Heart left ventricle (tissue), 16 donors: ENCODE measurements at regions not wholly inside any gene's neighbourhood (a gene's known extent, or its start where the extent isn't known, plus 50 kb on each side); places are given as distances from the start of the nearest gene placed in this dataset.

Experiments
- ATAC-seq, 4 donors: fragments of 200-7000 bp; cut with Tn5 transposase; one replicate each; pipeline ENCODE4 v1.9.1; 2020 to 2022; ENCODE audit warnings: moderate library complexity in 4 of 4, mild to moderate bottlenecking in 3 of 4, moderate number of reproducible peaks in 1 of 4
- DNase-seq, 5 donors: peaks; one replicate each; pipeline ENCODE4 v3.0.0-alpha.2; 2020
- H3K27ac ChIP-seq, 12 donors: fragments of 200-600 bp; sonication (generic) in 4 of 12; one replicate each; pipeline versions ENCODE4 v1.5.0 to v1.8.0; 2016 to 2022; ENCODE audit warnings: mild to moderate bottlenecking in 2 of 12
- H3K27me3 ChIP-seq, 9 donors: fragments of 200-600 bp; sonication (generic) in 2 of 9; one replicate each; pipeline versions ENCODE4 v1.5.1 to v1.8.0; 2016 to 2022; ENCODE audit warnings: mild to moderate bottlenecking in 3 of 9
- H3K36me3 ChIP-seq, 9 donors: fragments of 200-600 bp; sonication (generic) in 2 of 9; one replicate each; pipeline versions ENCODE4 v1.5.0 to v1.8.0; 2018 to 2022; ENCODE audit warnings: mild to moderate bottlenecking in 2 of 9
- H3K4me1 ChIP-seq, 12 donors: fragments of 200-600 bp; sonication (generic) in 4 of 12; one replicate each; pipeline versions ENCODE4 v1.5.0 to v1.8.0; 2016 to 2022; ENCODE audit warnings: mild to moderate bottlenecking in 3 of 12
- H3K4me3 ChIP-seq, 12 donors: fragments of 200-600 bp; sonication (generic) in 4 of 12; one replicate each; pipeline versions ENCODE4 v1.5.0 to v1.8.0; 2017 to 2022; ENCODE audit warnings: mild to moderate bottlenecking in 9 of 12, moderate library complexity in 4 of 12
- H3K9me3 ChIP-seq, 12 donors: fragments of 200-600 bp; sonication (generic) in 4 of 12; one replicate each; pipeline versions ENCODE4 v1.5.0 to v1.8.0; 2016 to 2022; ENCODE audit warnings: mild to moderate bottlenecking in 1 of 12
- CTCF ChIP-seq, 12 donors: fragments of 200-600 bp; sonication (generic) in 4 of 12; IDR thresholded peaks; one replicate each; pipeline versions ENCODE4 v1.5.0 to v1.8.0; 2018 to 2022; ENCODE audit warnings: antibody characterized with exemption in 12 of 12, mild to moderate bottlenecking in 5 of 12
- POLR2A ChIP-seq, 2 donors: fragments of 450-650 bp; IDR thresholded peaks; one replicate each; pipeline ENCODE4 v1.6.1; 2017; ENCODE audit warnings: antibody characterized with exemption in 2 of 2, mild to moderate bottlenecking in 2 of 2, moderate library complexity in 2 of 2
- WGBS, 4 donors: extraction: QIAGEN DNeasy Blood & Tissue Kit in 2 of 4; methylation state at CpG; one replicate each; pipeline versions ENCODE4 v1.1.5 to v1.1.7; 2013 to 2018; 5-methylcytosine and 5-hydroxymethylcytosine counted together
- intact Hi-C, 10 donors: fragments of 100-400 bp; cut with DNase I; formaldehyde crosslinking; loops; one replicate each; pipeline versions ENCODE4 v1.11.1 to v1.14.2; 2022
- donor health status: ischemic (EF 13 %, LVEDD 7.1; RV severe dilation, severe dysfunction).
- donor health status: healthy with polysubstance abuse.
- donor health status: DM: no; HTN: yes; CAD: no.
- donor health status: DM: no; HTN: no; CAD: no.
- donor health status: ischemic (EF 25% LVEDD 6.9; RV normal size, moderate dysfunction).
- donor health status: ischemic (EF 25% LVEDD 5.7; RV mildly dilated, moderate dysfunction).
- donor health status: healthy.
- donor health status: DM: yes; HTN: yes; CAD: no.
- donor health status: ischemic (EF 35%, LVEDD 5.7; RV mildly dilated, moderate dysfunction).
- donor health status: nonischemic (EF 11% LVEDD 7.7; RV severe dilation, severe dysfunction).
- donor health status: DM: yes; HTN: yes; CAD: no.
- donor health status: PGD.
- donor health status: ischemic (EF 29% LVEDD 5.4; RV normal size, mild dysfunction).
- donor health status: nonischemic (EF 23%, LVEDD 6.1; RV moderate dilation, normal function).

- TF ChIP-seq POLR2A (IDR thresholded peaks at IDR 0.05) (no peak), CTCF (IDR thresholded peaks at IDR 0.05) (no peak)
- intact Hi-C loops: no loop called here
Measured at GRCh38 chr3:176376531-176376930, 820.8 kb downstream of the TBL1XR1 start.

GRCh38 chr3:176375519-176375918 lies 821.8 kb downstream of the TBL1XR1 start:
- Histone ChIP-seq H3K9me3 (peaks cover 0 to 12% (median 0%) of the 10 kb centered on the region in 12 donors), H3K27me3 (no peaks in the 10 kb centered on the region), H3K27ac (no peak overlapping the region), H3K4me1 (no peaks in the 10 kb centered on the region), H3K4me3 (no peak overlapping the region), H3K36me3 (no peaks in the 10 kb centered on the region)
- no peak for DNase-seq
- TF ChIP-seq POLR2A (IDR thresholded peaks at IDR 0.05) (no peak), CTCF (IDR thresholded peaks at IDR 0.05) (no peak)
- WGBS, 4 donors: 80 to 99% (median 90%) methylated on average over 1 of the region's 1 CpG
- intact Hi-C loops: no loop called here
- no peak for ATAC-seq

More at GRCh38 chr3:176376531-176376930, 820.8 kb downstream of the TBL1XR1 start:
- H3K9me3 ChIP-seq: peaks cover 0 to 12% (median 0%) of the 10 kb centered on the region in 12 donors
- DNase-seq (no peak), ATAC-seq (no peak)
- H3K4me1 ChIP-seq: no peaks in the 10 kb centered on the region
- no peak overlapping the region for H3K27ac ChIP-seq
- no peak overlapping the region for H3K4me3 ChIP-seq
- H3K27me3 ChIP-seq: no peaks in the 10 kb centered on the region
- no peaks in the 10 kb centered on the region for H3K36me3 ChIP-seq

- Histone ChIP-seq H3K4me3 (peak overlapping the region in 1 of 12 donors; percentile 29), H3K27ac (no peak overlapping the region), H3K9me3 (no peaks in the 10 kb centered on the region), H3K4me1 (no peaks in the 10 kb centered on the region), H3K36me3 (no peaks in the 10 kb centered on the region), H3K27me3 (no peaks in the 10 kb centered on the region)
- WGBS, 4 donors: 82 to 92% (median 92%) methylated on average over 2 to 45 of the region's 45 CpGs
- no peak for ATAC-seq
- intact Hi-C loops: no loop called here
- no peak for TF ChIP-seq CTCF (IDR thresholded peaks at IDR 0.05)
- no peak for TF ChIP-seq POLR2A (IDR thresholded peaks at IDR 0.05)
- DNase-seq: peak in 2 of 5 donors; percentile 15 to 54
Measured at GRCh38 chr3:176362191-176362731, 835.0 kb downstream of the TBL1XR1 start.

GRCh38 chr3:176359211-176359610 lies 838.1 kb downstream of the TBL1XR1 start:
- Histone ChIP-seq H3K36me3 (no peaks in the 10 kb centered on the region), H3K9me3 (no peaks in the 10 kb centered on the region), H3K4me1 (no peaks in the 10 kb centered on the region), H3K27me3 (no peaks in the 10 kb centered on the region), H3K4me3 (no peak overlapping the region), H3K27ac (no peak overlapping the region)
- no peak for DNase-seq
- intact Hi-C loops: no loop called here
- ATAC-seq: no peak
- 51 to 75% (median 68%) methylated on average over 3 of the region's 3 CpGs for WGBS, 4 donors
- TF ChIP-seq POLR2A (IDR thresholded peaks at IDR 0.05) (no peak), CTCF (IDR thresholded peaks at IDR 0.05) (no peak)
